DND-41 (cell line): ENCODE measurements at regions not wholly inside any gene's neighbourhood (a gene's known extent, or its start where the extent isn't known, plus 50 kb on each side); places are given as distances from the start of the nearest gene placed in this dataset.

Source experiments
- CTCF ChIP-seq: IDR thresholded peaks from 2 replicates; pipeline ENCODE4 v1.5.1; 2012; ENCODE audit warnings: borderline replicate concordance, low read length, moderate library complexity, mild to moderate bottlenecking; ENCODE audit not compliant: poor library complexity, severe bottlenecking; ENCODE audit errors: extremely low read depth
- EZH2 ChIP-seq: IDR thresholded peaks from 3 replicates; pipeline ENCODE4 v1.6.1; 2012; ENCODE audit warnings: borderline replicate concordance, low read depth, mild to moderate bottlenecking, moderate library complexity, low read length, inconsistent platforms; ENCODE audit not compliant: severe bottlenecking

GRCh38 chr6:10266061-10266460, 148.8 kb downstream of the TFAP2A start:
- TF ChIP-seq CTCF (no peak), EZH2 (no peak)
